Coronary artery (tissue), 2 donors: ENCODE measurements at regions not wholly inside any gene's neighbourhood (a gene's known extent, or its start where the extent isn't known, plus 50 kb on each side); places are given as distances from the start of the nearest gene placed in this dataset.

Experiments used
- DNase-seq: peaks from one replicate; pipeline ENCODE4 v3.0.0-alpha.2; 2017; ENCODE audit warnings: low spot score
- H3K27ac ChIP-seq, 2 donors: fragments of 200-600 bp; sonication (generic); one replicate each; pipeline ENCODE4 v1.5.1; 2016 to 2019
- H3K4me3 ChIP-seq: fragments of 200-600 bp; sonication (generic); 2 replicates; pipeline ENCODE4 v1.5.1; 2016; ENCODE audit warnings: mild to moderate bottlenecking, moderate library complexity
- CTCF ChIP-seq: fragments of 200-600 bp; sonication (generic); IDR thresholded peaks from one replicate; pipeline ENCODE4 v1.5.1; 2019; ENCODE audit warnings: antibody characterized with exemption

GRCh38 chr7:131021902-131022301, 287.9 kb upstream of the KLF14 start:
- H3K27ac ChIP-seq: no peak overlapping the region
- DNase-seq: no peak

GRCh38 chr7:131026297-131027000, 292.4 kb upstream of the KLF14 start:
- TF ChIP-seq CTCF: no peak
- H3K27ac ChIP-seq: no peak overlapping the region
- no peak for DNase-seq
- no peak overlapping the region for H3K4me3 ChIP-seq

More at GRCh38 chr7:131021902-131022301, 287.9 kb upstream of the KLF14 start:
- H3K4me3 ChIP-seq: no peak overlapping the region
- TF ChIP-seq CTCF: no peak

GRCh38 chr7:131027287-131027773, 293.3 kb upstream of the KLF14 start:
- TF ChIP-seq CTCF: no peak
- DNase-seq: no peak
- H3K27ac ChIP-seq: peak overlapping the region in 1 of 2 donors; percentile 54
- peak overlapping the region; percentile 38 for H3K4me3 ChIP-seq

GRCh38 chr7:131028295-131028694, 294.3 kb upstream of the KLF14 start:
- Histone ChIP-seq H3K27ac (no peak overlapping the region), H3K4me3 (no peak overlapping the region)
- TF ChIP-seq CTCF: no peak
- DNase-seq: no peak

- no peak overlapping the region for H3K4me3 ChIP-seq
- H3K27ac ChIP-seq: no peak overlapping the region
- DNase-seq: no peak
- TF ChIP-seq CTCF: no peak
These were observed 295.0 kb upstream of the KLF14 start for GRCh38 chr7:131029002-131029401.

GRCh38 chr7:131031099-131031868, 296.4 kb upstream of the MKLN1 start:
- H3K4me3 ChIP-seq: no peak overlapping the region
- DNase-seq: no peak
- no peak overlapping the region for H3K27ac ChIP-seq
- TF ChIP-seq CTCF: no peak
